GM21423 (cell line): ENCODE measurements at regions not wholly inside any gene's neighbourhood (a gene's known extent, or its start where the extent isn't known, plus 50 kb on each side); places are given as distances from the start of the nearest gene placed in this dataset.

Source experiments
- ATAC-seq: cut with Tn5 transposase; IDR thresholded peaks from one replicate; pipeline ENCODE4 v1.9.1; 2021; ENCODE audit warnings: mild to moderate bottlenecking, moderate library complexity; ENCODE audit not compliant: unreplicated experiment

GRCh38 chr5:164005071-164005470 is 499.7 kb downstream of the MAT2B start:
- ATAC-seq: no peak

GRCh38 chr5:164007064-164007463 is 501.6 kb downstream of the MAT2B start:
- ATAC-seq: no peak

GRCh38 chr5:164009621-164010020 is 504.2 kb downstream of the MAT2B start:
- no peak for ATAC-seq

GRCh38 chr5:164010900-164011299 is 505.5 kb downstream of the MAT2B start:
- ATAC-seq: no peak

GRCh38 chr5:164012371-164012770 is 507.0 kb downstream of the MAT2B start:
- ATAC-seq: no peak

GRCh38 chr5:164013077-164013670 is 507.8 kb downstream of the MAT2B start:
- peak; percentile 87 for ATAC-seq

- ATAC-seq: no peak
Observed at GRCh38 chr5:164020116-164020515, 514.7 kb downstream of the MAT2B start.

- ATAC-seq: no peak
Observed at GRCh38 chr5:164027738-164028137, 522.3 kb downstream of the MAT2B start.

GRCh38 chr5:164038128-164038783 is 532.8 kb downstream of the MAT2B start:
- ATAC-seq: no peak

- no peak for ATAC-seq
Observed at GRCh38 chr5:164041105-164041504, 535.7 kb downstream of the MAT2B start.

- no peak for ATAC-seq
Observed at GRCh38 chr5:164048359-164048926, 543.0 kb downstream of the MAT2B start.

- ATAC-seq: no peak
Observed at GRCh38 chr5:164051745-164052144, 546.3 kb downstream of the MAT2B start.

GRCh38 chr5:164052536-164053093 is 547.2 kb downstream of the MAT2B start:
- no peak for ATAC-seq

GRCh38 chr5:164053123-164053522 is 547.7 kb downstream of the MAT2B start:
- no peak for ATAC-seq

- no peak for ATAC-seq
Observed at GRCh38 chr5:164054461-164054860, 549.0 kb downstream of the MAT2B start.

- no peak for ATAC-seq
Observed at GRCh38 chr5:164057121-164057520, 551.7 kb downstream of the MAT2B start.

GRCh38 chr5:164058621-164059020 is 553.2 kb downstream of the MAT2B start:
- no peak for ATAC-seq

- ATAC-seq: no peak
Observed at GRCh38 chr5:164059471-164059870, 554.1 kb downstream of the MAT2B start.

GRCh38 chr5:164060786-164061355 is 555.5 kb downstream of the MAT2B start:
- ATAC-seq: no peak

GRCh38 chr5:164062304-164062703 is 556.9 kb downstream of the MAT2B start:
- ATAC-seq: no peak

- no peak for ATAC-seq
Observed at GRCh38 chr5:164065266-164065665, 559.8 kb downstream of the MAT2B start.

- no peak for ATAC-seq
Observed at GRCh38 chr5:164071671-164072070, 566.3 kb downstream of the MAT2B start.
